Osteoblast (primary cell): ENCODE measurements at regions not wholly inside any gene's neighbourhood (a gene's known extent, or its start where the extent isn't known, plus 50 kb on each side); places are given as distances from the start of the nearest gene placed in this dataset.

Experiments used
- DNase-seq: peaks from one replicate; pipeline ENCODE4 v3.0.0; 2011; ENCODE audit warnings: low spot score, mixed read lengths; ENCODE audit not compliant: insufficient read length; ENCODE audit errors: missing footprints
- H2AFZ ChIP-seq: 2 replicates; pipeline ENCODE4 v1.6.0; 2011; ENCODE audit warnings: mild to moderate bottlenecking, low read length
- H3K27ac ChIP-seq: 2 replicates; pipeline ENCODE4 v1.5.1; 2011; ENCODE audit warnings: mild to moderate bottlenecking, low read depth, low read length, moderate library complexity
- H3K27me3 ChIP-seq: 2 replicates; pipeline ENCODE4 v1.6.0; 2012; ENCODE audit warnings: mild to moderate bottlenecking, control low read depth, inconsistent platforms, low read length, moderate library complexity; ENCODE audit not compliant: insufficient read depth
- H3K36me3 ChIP-seq: 2 replicates; pipeline ENCODE4 v1.5.1; 2011; ENCODE audit warnings: mild to moderate bottlenecking, low read length, control low read depth, moderate library complexity; ENCODE audit not compliant: insufficient read depth
- H3K4me1 ChIP-seq: 2 replicates; pipeline ENCODE4 v1.5.1; 2011; ENCODE audit warnings: mild to moderate bottlenecking, low read length, control low read depth, moderate library complexity; ENCODE audit not compliant: insufficient read depth
- H3K4me2 ChIP-seq: 2 replicates; pipeline ENCODE4 v1.6.0; 2011; ENCODE audit warnings: mild to moderate bottlenecking, low read length; ENCODE audit not compliant: insufficient read depth
- H3K4me3 ChIP-seq: fragments of 200-600 bp; sonication (generic); 3 replicates; pipeline ENCODE4 v1.5.1; 2012; ENCODE audit warnings: mild to moderate bottlenecking, low read length, inconsistent platforms; ENCODE audit not compliant: insufficient read depth
- H3K79me2 ChIP-seq: 2 replicates; pipeline ENCODE4 v1.6.0; 2012; ENCODE audit warnings: mild to moderate bottlenecking, low read length, control low read depth, inconsistent platforms; ENCODE audit not compliant: insufficient read depth
- H3K9me3 ChIP-seq: 2 replicates; pipeline ENCODE4 v1.5.1; 2011; ENCODE audit warnings: low read depth, low read length, control low read depth
- H4K20me1 ChIP-seq: 2 replicates; pipeline ENCODE4 v1.6.0; 2012; ENCODE audit warnings: mild to moderate bottlenecking, low read length, control low read depth; ENCODE audit not compliant: insufficient read depth
- TF ChIP-seq, protein P1 (sequence below): IDR thresholded peaks from 2 replicates; pipeline ENCODE4 v1.5.1; 2011; ENCODE audit warnings: mild to moderate bottlenecking, low read depth, low read length, moderate library complexity; ENCODE audit errors: extremely low read depth

- Histone ChIP-seq H3K4me3 (no peak overlapping the region), H3K4me2 (no peak overlapping the region), H3K27me3 (no peaks in the 10 kb centered on the region), H3K36me3 (no peaks in the 10 kb centered on the region), H3K79me2 (no peaks in the 10 kb centered on the region), H3K4me1 (peaks cover 27% of the 10 kb centered on the region), H3K27ac (no peak overlapping the region), H4K20me1 (no peaks in the 10 kb centered on the region), H3K9me3 (no peaks in the 10 kb centered on the region), H2AFZ (no peak overlapping the region)
- DNase-seq, result no peak
- TF ChIP-seq, protein P1, sequence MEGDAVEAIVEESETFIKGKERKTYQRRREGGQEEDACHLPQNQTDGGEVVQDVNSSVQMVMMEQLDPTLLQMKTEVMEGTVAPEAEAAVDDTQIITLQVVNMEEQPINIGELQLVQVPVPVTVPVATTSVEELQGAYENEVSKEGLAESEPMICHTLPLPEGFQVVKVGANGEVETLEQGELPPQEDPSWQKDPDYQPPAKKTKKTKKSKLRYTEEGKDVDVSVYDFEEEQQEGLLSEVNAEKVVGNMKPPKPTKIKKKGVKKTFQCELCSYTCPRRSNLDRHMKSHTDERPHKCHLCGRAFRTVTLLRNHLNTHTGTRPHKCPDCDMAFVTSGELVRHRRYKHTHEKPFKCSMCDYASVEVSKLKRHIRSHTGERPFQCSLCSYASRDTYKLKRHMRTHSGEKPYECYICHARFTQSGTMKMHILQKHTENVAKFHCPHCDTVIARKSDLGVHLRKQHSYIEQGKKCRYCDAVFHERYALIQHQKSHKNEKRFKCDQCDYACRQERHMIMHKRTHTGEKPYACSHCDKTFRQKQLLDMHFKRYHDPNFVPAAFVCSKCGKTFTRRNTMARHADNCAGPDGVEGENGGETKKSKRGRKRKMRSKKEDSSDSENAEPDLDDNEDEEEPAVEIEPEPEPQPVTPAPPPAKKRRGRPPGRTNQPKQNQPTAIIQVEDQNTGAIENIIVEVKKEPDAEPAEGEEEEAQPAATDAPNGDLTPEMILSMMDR, result no peak
Measured at GRCh38 chr21:35568643-35569042, 491.7 kb downstream of the SETD4 start.

- no peak overlapping the region for H3K27ac ChIP-seq
- H4K20me1 ChIP-seq, result no peaks in the 10 kb centered on the region
- no peak overlapping the region for H3K4me2 ChIP-seq
- TF ChIP-seq, protein P1, result no peak
- H3K27me3 ChIP-seq, result no peaks in the 10 kb centered on the region
- no peaks in the 10 kb centered on the region for H3K79me2 ChIP-seq
- no peak overlapping the region for H2AFZ ChIP-seq
- H3K4me3 ChIP-seq, result no peak overlapping the region
- H3K36me3 ChIP-seq, result no peaks in the 10 kb centered on the region
- DNase-seq, result no peak
- H3K9me3 ChIP-seq, result no peaks in the 10 kb centered on the region
- H3K4me1 ChIP-seq, result peaks cover 35% of the 10 kb centered on the region
Measured at GRCh38 chr21:35566874-35567273, 493.5 kb downstream of the SETD4 start.

DNA sequence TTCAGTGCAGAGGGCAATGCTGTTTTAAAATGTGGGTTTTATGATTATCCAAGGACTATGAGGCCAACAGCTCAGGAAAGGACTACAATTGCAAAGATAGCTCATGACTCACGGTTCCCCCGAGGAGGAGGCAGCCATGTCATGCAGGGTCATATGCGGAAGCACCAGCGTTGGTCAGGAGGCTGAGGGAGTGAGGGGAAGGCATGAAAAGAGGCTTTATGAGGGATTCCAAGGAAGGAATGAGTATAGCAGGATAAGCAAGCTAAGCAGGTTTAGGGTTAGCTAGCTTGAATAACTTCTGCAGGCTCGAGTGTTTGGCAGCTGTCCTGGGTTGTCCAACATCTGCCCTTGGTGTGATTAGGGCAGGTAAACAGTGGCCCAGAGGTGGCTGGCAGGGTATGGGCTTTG, 495.1 kb downstream of the SETD4 start:
- Histone ChIP-seq H2AFZ (peak overlapping the region; percentile 55), H3K4me3 (no peak overlapping the region), H3K27ac (peak overlapping the region; percentile 98), H3K27me3 (no peaks in the 10 kb centered on the region), H4K20me1 (no peaks in the 10 kb centered on the region), H3K9me3 (no peaks in the 10 kb centered on the region), H3K79me2 (no peaks in the 10 kb centered on the region), H3K4me2 (peak overlapping the region; percentile 80), H3K4me1 (peaks cover 38% of the 10 kb centered on the region), H3K36me3 (no peaks in the 10 kb centered on the region)
- TF ChIP-seq, protein P1, result no peak
- peak; percentile 78 for DNase-seq

GRCh38 chr21:35563885-35564451, 496.4 kb downstream of the SETD4 start:
- Histone ChIP-seq H3K36me3 (no peaks in the 10 kb centered on the region), H4K20me1 (no peaks in the 10 kb centered on the region), H3K4me1 (peaks cover 50% of the 10 kb centered on the region), H3K27me3 (no peaks in the 10 kb centered on the region), H3K4me3 (peak overlapping the region; percentile 46), H3K27ac (peak overlapping the region; percentile 98), H3K4me2 (peak overlapping the region; percentile 80), H3K9me3 (no peaks in the 10 kb centered on the region), H2AFZ (peak overlapping the region; percentile 70), H3K79me2 (no peaks in the 10 kb centered on the region)
- peak; percentile 80 for DNase-seq
- TF ChIP-seq, protein P1, result no peak
